UCSD-AML1 (cell line): ENCODE measurements at regions not wholly inside any gene's neighbourhood (a gene's known extent, or its start where the extent isn't known, plus 50 kb on each side); places are given as distances from the start of the nearest gene placed in this dataset.

Experiments used
- DNase-seq: peaks from one replicate; lab custom pipeline; 2025; ENCODE audit not compliant: unreplicated experiment; lab: John Stamatoyannopoulos, UW

GRCh38 chr2:239717706-239718105 is 307.4 kb downstream of the NDUFA10 start:
- DNase-seq, result no peak

DNA sequence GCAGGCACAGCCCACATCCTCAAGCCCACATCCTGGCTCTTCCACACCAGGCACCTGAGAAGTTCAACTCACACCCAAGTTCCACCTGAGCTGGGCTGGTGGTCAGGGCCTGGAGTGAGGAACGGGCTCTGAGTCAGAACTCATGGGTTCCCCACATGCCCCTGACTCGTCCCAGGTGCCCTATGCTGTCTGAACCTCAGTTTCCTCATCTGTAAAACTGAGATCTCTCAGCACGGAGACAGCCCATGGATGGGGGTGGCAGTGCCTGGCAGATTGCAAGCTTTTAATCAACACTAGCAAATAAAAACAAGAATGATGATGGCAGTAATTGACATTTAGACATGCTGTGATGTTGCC is 307.8 kb downstream of the NDUFA10 start:
- no peak for DNase-seq

GRCh38 chr2:239716536-239717318 is 308.4 kb downstream of the NDUFA10 start:
- DNase-seq, result no peak

DNA sequence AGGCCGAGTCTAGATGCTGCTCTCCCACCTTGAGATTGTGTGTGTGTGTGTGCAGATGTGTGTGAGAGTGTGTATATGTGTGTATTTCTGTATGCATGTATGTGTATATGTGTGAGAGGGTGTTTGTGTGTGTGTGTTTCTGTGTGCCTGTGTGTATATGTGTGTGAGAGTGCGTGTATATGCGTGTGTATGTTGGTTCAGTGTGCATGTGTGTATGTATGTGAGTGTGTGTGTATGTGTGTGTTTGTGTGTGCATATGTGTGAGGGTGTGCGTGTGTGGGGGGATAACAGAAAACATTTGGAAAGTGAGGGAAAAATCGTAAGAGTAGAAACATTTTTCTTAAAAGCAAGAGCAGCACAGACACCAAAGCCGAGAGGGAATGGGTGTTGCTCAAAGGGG is 309.1 kb downstream of the NDUFA10 start:
- no peak for DNase-seq

GRCh38 chr2:239715606-239716005 is 309.5 kb downstream of the NDUFA10 start:
- no peak for DNase-seq

- no peak for DNase-seq
Measured at GRCh38 chr2:239715202-239715601, 309.9 kb downstream of the NDUFA10 start.

DNA sequence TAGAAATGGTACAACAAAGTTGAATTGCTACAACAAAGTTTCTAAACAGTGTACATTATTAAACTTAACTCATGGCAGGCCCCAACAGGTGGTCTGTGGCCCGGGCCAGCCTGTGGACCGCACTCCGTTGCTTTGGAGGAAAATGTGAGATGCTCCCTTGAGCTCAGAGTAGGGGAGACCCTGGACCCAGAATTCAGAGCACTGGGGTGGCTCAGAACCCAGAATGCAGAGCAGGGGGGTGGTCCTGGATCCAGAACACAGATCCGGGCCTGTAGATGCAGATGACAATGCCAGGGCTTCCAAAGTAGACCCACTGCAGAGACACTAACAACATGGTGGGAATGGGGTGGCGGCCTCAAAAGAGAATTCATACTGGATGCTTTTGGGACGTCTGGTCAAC is 311.0 kb downstream of the NDUFA10 start:
- DNase-seq, result no peak

- DNase-seq, result no peak
Measured at GRCh38 chr2:239712755-239713154, 311.9 kb upstream of the HDAC4 start.

GRCh38 chr2:239711911-239712570 is 311.2 kb upstream of the HDAC4 start:
- DNase-seq, result no peak

DNA sequence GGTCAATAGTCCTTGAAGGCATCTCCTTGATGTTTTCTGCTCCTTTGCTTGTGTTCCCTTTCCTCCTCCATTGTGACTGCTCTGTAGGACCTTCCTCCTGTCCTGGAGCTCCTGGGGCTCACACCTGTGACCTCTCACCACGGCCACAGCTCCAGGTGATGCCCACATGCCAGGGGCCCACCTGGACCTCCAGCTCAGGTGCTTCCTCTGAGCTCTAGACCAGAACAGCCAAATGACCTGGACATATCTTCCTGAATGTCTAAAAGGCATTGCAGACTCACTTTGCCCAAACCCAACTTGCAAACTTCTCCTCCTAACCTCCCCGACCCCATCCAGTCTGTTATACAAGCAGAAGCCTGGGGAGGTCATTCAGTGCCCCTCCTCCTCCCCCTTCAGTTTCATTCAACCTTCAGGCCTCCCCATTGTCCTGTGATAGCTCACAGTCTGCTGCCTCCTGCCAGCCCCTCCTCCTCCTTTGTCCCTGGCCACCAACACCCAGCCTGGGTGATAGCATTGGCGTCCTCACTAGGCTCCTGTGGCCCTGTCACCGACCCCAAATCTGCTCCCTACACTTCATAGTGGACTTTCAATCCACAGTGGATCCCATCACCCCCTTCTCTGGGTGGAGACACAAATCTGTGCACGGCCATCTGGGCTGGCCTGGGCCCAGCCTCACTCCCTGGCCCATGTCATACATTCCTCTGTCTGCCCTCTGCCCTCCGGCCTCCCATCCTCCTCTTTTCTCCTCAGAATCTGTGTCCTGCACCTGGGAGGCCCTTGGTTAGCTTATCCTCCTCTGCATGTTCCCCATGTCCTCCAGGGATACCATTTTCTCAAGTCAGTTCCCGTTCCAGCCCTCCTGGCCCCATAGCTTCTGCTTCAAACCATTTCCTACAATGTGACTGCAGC is 310.4 kb upstream of the HDAC4 start:
- DNase-seq, result no peak

GRCh38 chr2:239706367-239706766 is 305.5 kb upstream of the HDAC4 start:
- DNase-seq, result no peak

DNA sequence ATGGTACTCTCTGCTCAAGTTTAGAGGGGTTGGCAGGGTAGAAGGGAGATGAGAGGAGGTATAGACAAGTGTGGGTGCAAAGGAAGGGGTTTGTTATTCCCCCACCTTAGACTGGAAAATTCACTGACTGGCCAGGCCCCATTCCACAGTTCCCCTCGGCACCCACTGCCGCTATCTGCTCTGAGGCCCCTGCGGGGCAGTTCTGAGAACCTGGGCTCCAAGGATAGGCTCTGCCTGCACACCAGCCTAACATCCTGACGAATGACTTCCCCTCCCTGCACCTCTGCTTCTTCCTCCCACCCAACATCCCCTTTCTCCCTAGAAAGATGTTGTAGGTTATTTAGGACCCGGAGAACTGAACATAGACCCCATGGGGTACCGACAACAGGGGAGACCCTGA is 303.9 kb upstream of the HDAC4 start:
- no peak for DNase-seq

DNA sequence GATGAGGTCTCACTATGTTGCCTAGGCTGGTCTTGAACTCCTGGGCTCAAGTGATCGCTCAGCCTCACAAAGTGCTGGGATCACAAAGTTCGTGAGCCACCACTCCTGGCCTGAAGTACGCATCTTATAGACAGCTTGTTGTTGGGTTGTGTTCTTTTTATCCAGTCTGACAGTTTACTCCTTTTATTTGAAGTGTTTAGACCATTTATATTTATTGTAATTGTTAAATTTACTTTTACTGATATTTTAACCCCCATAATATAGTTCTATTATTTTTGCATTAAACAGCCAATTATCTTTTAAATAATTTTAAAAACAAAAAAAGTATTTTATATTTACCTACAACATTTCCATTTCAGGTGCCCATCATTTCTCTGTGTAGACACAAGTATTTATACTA is 303.0 kb upstream of the HDAC4 start:
- no peak for DNase-seq

- DNase-seq, result no peak
Measured at GRCh38 chr2:239700686-239701345, 300.0 kb upstream of the HDAC4 start.

GRCh38 chr2:239697399-239698164 is 296.8 kb upstream of the HDAC4 start:
- DNase-seq, result no peak

GRCh38 chr2:239696559-239697207 is 295.9 kb upstream of the HDAC4 start:
- DNase-seq, result no peak

GRCh38 chr2:239695728-239696240 is 295.0 kb upstream of the HDAC4 start:
- no peak for DNase-seq

DNA sequence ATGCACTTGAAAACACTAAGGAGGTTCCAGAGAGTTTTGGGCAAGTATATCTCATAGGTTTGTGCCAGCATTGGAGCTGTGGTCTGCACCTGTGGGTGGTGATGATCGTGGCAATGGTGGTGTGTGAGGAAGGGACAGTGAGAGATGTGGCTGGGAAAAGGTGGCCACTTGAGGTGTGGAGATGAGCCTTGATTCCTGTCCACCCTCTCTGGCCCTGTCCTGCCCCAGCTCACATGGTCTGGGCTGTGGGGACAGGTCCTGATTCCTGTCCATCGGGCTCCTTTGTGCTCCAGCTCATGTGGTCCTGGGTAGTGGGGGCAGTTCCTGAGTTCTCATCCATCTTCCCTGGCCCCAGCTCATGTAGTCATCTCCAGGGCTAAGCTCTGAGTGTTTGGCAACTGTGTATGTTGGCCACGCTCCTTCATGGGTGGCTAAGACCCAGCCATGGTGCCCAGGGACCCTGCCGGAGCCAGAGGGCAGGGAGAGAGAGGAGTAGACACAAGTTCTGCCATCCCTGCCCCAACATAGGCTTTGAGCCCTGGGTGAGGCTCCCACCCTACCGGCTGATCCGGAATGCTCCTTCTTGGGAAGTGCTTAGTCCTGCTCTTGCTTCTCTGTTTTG is 294.4 kb upstream of the HDAC4 start:
- no peak for DNase-seq

DNA sequence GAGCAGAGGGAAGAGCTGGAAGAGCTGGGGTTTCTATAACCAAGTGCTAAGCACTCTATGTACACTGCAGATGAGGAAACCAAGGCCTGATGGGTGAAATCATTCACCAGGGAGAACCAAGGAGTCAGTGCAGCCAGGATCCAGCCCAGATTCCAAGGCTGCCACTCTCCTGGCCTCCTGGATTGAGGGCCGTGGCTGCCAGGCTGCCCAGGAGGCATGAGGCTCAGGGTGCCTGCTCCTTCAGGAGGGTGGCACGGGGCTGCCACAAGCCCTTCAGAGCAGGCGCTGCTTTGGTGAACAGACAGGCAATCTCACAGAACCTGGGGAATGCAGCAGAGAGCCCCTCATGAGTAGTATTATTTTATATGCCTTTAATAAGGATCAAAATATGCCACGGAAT is 293.7 kb upstream of the HDAC4 start:
- no peak for DNase-seq
